ENCODE measurements at regions not wholly inside any gene's neighbourhood (a gene's known extent, or its start where the extent isn't known, plus 50 kb on each side); places are given as distances from the start of the nearest gene placed in this dataset.

- intact Hi-C loops (cut with micrococcal nuclease; ENCODE audit: unreplicated experiment): no loop called here
- POLR2A ChIA-PET (ENCODE audit: unreplicated experiment): no interaction called here
- BruUV-seq (replicated peaks): no TSS peak
- Histone ChIP-seq H3K27ac (no peak overlapping the region), H3K9me3 (ENCODE audit: insufficient read depth, low read depth) (peaks cover 3% of the 10 kb centered on the region; the same call in 1 of the 2 replicates), H3K79me2 (ENCODE audit: low read depth) (no peaks in the 10 kb centered on the region), H3K36me3 (ENCODE audit: low read depth) (no peaks in the 10 kb centered on the region), H3K4me1 (replicated peaks; ENCODE audit: insufficient read depth) (no peaks in the 10 kb centered on the region), H3F3A (ENCODE audit: insufficient read depth, low read depth) (no peaks in the 10 kb centered on the region), H3K27me3 (ENCODE audit: insufficient read depth, low read depth) (no peaks in the 10 kb centered on the region), H2AFZ (no peak overlapping the region), H3K4me3 (no peak overlapping the region), H3K9me2 (ENCODE audit: insufficient read depth) (no peaks in the 10 kb centered on the region; the same call in 1 of the 2 replicates), H4K20me1 (ENCODE audit: insufficient read depth) (no peaks in the 10 kb centered on the region), H3K4me2 (no peak overlapping the region)
- CTCF ChIA-PET: no interaction called here
- TF ChIP-seq CTCF (conservative IDR thresholded peaks at IDR 0.05) (no peak), EZH2 (IDR thresholded peaks at IDR 0.05; ENCODE audit: low read depth) (no peak)
- DNase-seq: no peak
Observed at GRCh38 chr6:22696481-22696880, 127.1 kb downstream of the HDGFL1 start.

GRCh38 chr6:22697306-22697705, 127.9 kb downstream of the HDGFL1 start:
- TF ChIP-seq EZH2 (IDR thresholded peaks at IDR 0.05; ENCODE audit: low read depth) (no peak), CTCF (conservative IDR thresholded peaks at IDR 0.05) (no peak)
- Histone ChIP-seq H3K36me3 (ENCODE audit: low read depth) (no peaks in the 10 kb centered on the region), H3K27ac (no peak overlapping the region), H3K9me3 (ENCODE audit: insufficient read depth, low read depth) (peaks cover 3% of the 10 kb centered on the region; the same call in 1 of the 2 replicates), H3K4me1 (replicated peaks; ENCODE audit: insufficient read depth) (no peaks in the 10 kb centered on the region), H4K20me1 (ENCODE audit: insufficient read depth) (no peaks in the 10 kb centered on the region), H3F3A (ENCODE audit: insufficient read depth, low read depth) (no peaks in the 10 kb centered on the region), H3K4me3 (no peak overlapping the region), H3K4me2 (no peak overlapping the region), H3K9me2 (ENCODE audit: insufficient read depth) (no peaks in the 10 kb centered on the region; the same call in 1 of the 2 replicates), H2AFZ (no peak overlapping the region), H3K27me3 (ENCODE audit: insufficient read depth, low read depth) (no peaks in the 10 kb centered on the region), H3K79me2 (ENCODE audit: low read depth) (no peaks in the 10 kb centered on the region)
- no TSS peak for BruUV-seq (replicated peaks)
- DNase-seq: no peak
- ChIA-PET POLR2A (ENCODE audit: unreplicated experiment) (no interaction called here), CTCF (no interaction called here)
- intact Hi-C loops (cut with micrococcal nuclease; ENCODE audit: unreplicated experiment): no loop called here

- no peaks in the 10 kb centered on the region for H3F3A ChIP-seq (ENCODE audit: insufficient read depth, low read depth)
- H2AFZ ChIP-seq: no peak overlapping the region
- H3K36me3 ChIP-seq (ENCODE audit: low read depth): no peaks in the 10 kb centered on the region
- no peak overlapping the region for H3K4me2 ChIP-seq
- TF ChIP-seq CTCF (conservative IDR thresholded peaks at IDR 0.05): no peak
- TF ChIP-seq EZH2 (IDR thresholded peaks at IDR 0.05; ENCODE audit: low read depth): no peak
- H3K9me3 ChIP-seq (ENCODE audit: insufficient read depth, low read depth): peaks cover 3% of the 10 kb centered on the region; the same call in 1 of the 2 replicates
- no peaks in the 10 kb centered on the region for H3K27me3 ChIP-seq (ENCODE audit: insufficient read depth, low read depth)
- no peak for DNase-seq
- CTCF ChIA-PET: no interaction called here
- BruUV-seq (replicated peaks): no TSS peak
- POLR2A ChIA-PET (ENCODE audit: unreplicated experiment): no interaction called here
- no peaks in the 10 kb centered on the region for H4K20me1 ChIP-seq (ENCODE audit: insufficient read depth)
- H3K9me2 ChIP-seq (ENCODE audit: insufficient read depth): no peaks in the 10 kb centered on the region; the same call in 1 of the 2 replicates
- no peak overlapping the region for H3K27ac ChIP-seq
- no peaks in the 10 kb centered on the region for H3K79me2 ChIP-seq (ENCODE audit: low read depth)
- no peak overlapping the region for H3K4me3 ChIP-seq
- no peaks in the 10 kb centered on the region for H3K4me1 ChIP-seq (replicated peaks; ENCODE audit: insufficient read depth)
- intact Hi-C loops (cut with micrococcal nuclease; ENCODE audit: unreplicated experiment): no loop called here
Observed at GRCh38 chr6:22699151-22699550, 129.8 kb downstream of the HDGFL1 start.
